OCI-LY3 (cell line): ENCODE measurements at regions not wholly inside any gene's neighbourhood (a gene's known extent, or its start where the extent isn't known, plus 50 kb on each side); places are given as distances from the start of the nearest gene placed in this dataset.

Experiments
- EZH2phosphoT487 ChIP-seq: fragments of 200-600 bp; shearing (Covaris generic); IDR thresholded peaks from 2 replicates; pipeline ENCODE4 v1.6.1; 2018; ENCODE audit warnings: antibody characterized with exemption, mixed run types, low read depth
- TF ChIP-seq, protein P1 (sequence below): fragments of 200-600, 300-600 bp; sonication (generic); IDR thresholded peaks from 2 replicates; pipeline ENCODE4 v1.5.1; 2014; ENCODE audit warnings: antibody characterized with exemption, low read length, low read depth

DNA sequence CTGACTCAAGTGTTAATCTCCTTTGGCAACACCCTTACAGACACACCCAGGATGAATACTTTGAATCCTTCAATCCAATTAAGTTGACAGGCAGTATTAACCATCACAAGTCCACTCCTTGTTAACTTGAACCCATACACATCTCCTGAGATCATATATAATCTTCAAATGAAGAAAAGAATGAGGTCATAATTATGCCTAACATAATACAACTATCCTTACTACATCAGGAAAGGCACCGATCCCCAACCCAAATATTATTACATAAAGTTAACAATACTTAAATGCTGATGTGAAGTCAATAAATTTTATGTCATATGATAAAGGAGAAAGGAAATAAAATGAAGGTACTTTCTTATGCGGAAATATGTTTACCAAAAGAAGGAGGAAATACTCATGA lies 649.9 kb downstream of the KCNJ2 start:
- TF ChIP-seq, protein P1, sequence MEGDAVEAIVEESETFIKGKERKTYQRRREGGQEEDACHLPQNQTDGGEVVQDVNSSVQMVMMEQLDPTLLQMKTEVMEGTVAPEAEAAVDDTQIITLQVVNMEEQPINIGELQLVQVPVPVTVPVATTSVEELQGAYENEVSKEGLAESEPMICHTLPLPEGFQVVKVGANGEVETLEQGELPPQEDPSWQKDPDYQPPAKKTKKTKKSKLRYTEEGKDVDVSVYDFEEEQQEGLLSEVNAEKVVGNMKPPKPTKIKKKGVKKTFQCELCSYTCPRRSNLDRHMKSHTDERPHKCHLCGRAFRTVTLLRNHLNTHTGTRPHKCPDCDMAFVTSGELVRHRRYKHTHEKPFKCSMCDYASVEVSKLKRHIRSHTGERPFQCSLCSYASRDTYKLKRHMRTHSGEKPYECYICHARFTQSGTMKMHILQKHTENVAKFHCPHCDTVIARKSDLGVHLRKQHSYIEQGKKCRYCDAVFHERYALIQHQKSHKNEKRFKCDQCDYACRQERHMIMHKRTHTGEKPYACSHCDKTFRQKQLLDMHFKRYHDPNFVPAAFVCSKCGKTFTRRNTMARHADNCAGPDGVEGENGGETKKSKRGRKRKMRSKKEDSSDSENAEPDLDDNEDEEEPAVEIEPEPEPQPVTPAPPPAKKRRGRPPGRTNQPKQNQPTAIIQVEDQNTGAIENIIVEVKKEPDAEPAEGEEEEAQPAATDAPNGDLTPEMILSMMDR = no peak
- no peak for TF ChIP-seq EZH2phosphoT487
